Rectal smooth muscle tissue (tissue), 1 donor: ENCODE measurements at regions not wholly inside any gene's neighbourhood (a gene's known extent, or its start where the extent isn't known, plus 50 kb on each side); places are given as distances from the start of the nearest gene placed in this dataset.
"Not testable (repeated sequence)": the region's sequence is repeated elsewhere in the genome, so short reads cannot be mapped to it uniquely, and the experiment has no call there.

ENCODE experiments used
- H3K27ac ChIP-seq: one replicate; pipeline ENCODE4 v1.7.0; 2013; ENCODE audit warnings: low read depth, low read length, inconsistent platforms
- H3K27me3 ChIP-seq: one replicate; pipeline ENCODE4 v1.7.0; 2013; ENCODE audit warnings: low read length; ENCODE audit not compliant: control insufficient read depth, insufficient read depth
- H3K36me3 ChIP-seq: one replicate; pipeline ENCODE4 v1.7.0; 2013; ENCODE audit warnings: low read length; ENCODE audit not compliant: control insufficient read depth, insufficient read depth
- H3K4me1 ChIP-seq: one replicate; pipeline ENCODE4 v1.7.0; 2013; ENCODE audit warnings: low read length; ENCODE audit not compliant: control insufficient read depth, insufficient read depth
- H3K4me3 ChIP-seq: one replicate; pipeline ENCODE4 v1.7.0; 2013; ENCODE audit warnings: low read length
- H3K9ac ChIP-seq: one replicate; pipeline ENCODE4 v1.7.0; 2013; ENCODE audit warnings: low read length

GRCh38 chr3:168796339-168796738, 700.6 kb upstream of the GOLIM4 start:
- Histone ChIP-seq H3K36me3 (no peaks in the 10 kb centered on the region), H3K27ac (no peak overlapping the region), H3K4me3 (no peak overlapping the region), H3K4me1 (no peaks in the 10 kb centered on the region), H3K9ac (no peak overlapping the region), H3K27me3 (no peaks in the 10 kb centered on the region)

GRCh38 chr3:168794427-168794826, 698.7 kb upstream of the GOLIM4 start:
- no peak overlapping the region for H3K27ac ChIP-seq
- no peak overlapping the region for H3K9ac ChIP-seq
- no peaks in the 10 kb centered on the region for H3K4me1 ChIP-seq
- no peak overlapping the region for H3K4me3 ChIP-seq
- no peaks in the 10 kb centered on the region for H3K36me3 ChIP-seq
- H3K27me3 ChIP-seq, result no peaks in the 10 kb centered on the region

- no peak overlapping the region for H3K4me3 ChIP-seq
- H3K36me3 ChIP-seq, result no peaks in the 10 kb centered on the region
- H3K9ac ChIP-seq, result no peak overlapping the region
- H3K27ac ChIP-seq, result no peak overlapping the region
- H3K4me1 ChIP-seq, result no peaks in the 10 kb centered on the region
- no peaks in the 10 kb centered on the region for H3K27me3 ChIP-seq
Observed at GRCh38 chr3:168782193-168782592, 686.5 kb upstream of the GOLIM4 start.

DNA sequence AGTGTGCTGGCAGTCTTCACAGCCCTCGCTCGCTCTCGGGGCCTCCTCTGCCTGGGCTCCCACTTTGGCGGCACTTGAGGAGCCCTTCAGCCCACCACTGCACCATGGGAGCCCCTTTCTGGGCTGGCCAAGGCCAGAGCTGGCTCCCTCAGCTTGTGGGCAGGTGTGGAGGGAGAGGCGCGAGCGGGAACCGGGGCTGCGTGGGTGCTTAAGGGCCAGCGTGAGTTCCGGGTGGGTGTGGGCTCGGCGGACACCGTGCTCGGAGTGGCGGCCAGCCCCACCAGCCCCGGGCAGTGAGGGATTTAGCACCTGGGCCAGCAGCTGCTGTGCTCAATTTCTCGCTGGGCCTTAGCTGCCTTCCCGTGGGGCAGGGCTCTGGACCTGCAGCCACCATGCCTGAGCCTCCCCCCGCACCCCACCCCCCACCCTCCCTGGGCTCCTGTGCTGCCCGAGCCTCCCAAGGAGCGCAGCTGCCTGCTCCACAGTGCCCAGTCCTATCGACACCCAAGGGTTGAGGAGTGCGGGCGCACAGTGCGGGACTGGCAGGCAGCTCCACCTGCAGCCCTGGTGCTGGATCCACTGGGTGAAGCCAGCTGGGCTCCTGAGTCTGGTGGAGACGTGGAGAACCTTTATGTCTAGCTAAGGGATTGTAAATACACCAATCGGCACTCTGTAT, 684.4 kb upstream of the GOLIM4 start:
- H3K36me3 ChIP-seq, H3K4me3 ChIP-seq, H3K27me3 ChIP-seq, H3K4me1 ChIP-seq, H3K27ac ChIP-seq, H3K9ac ChIP-seq: not testable (repeated sequence)

DNA sequence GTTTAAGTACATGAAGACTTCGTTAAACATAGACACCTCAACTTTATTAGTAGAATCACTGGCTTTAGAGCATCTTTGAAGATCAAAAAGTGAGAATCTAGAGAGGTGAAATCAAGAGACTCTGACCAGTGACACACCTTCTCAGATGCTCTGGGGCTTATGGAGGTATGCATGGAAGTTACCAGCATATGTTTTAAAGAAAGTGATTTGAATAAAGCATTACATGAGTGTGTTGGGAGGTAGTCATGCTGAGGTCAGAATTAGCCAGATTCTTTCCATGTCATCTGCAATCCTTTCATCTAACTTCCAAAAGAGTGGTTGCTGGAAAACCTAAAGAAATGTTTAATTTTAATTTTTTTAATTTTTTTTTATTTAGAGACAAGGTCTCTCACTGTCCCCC, 658.0 kb upstream of the GOLIM4 start:
- H3K36me3 ChIP-seq, result no peaks in the 10 kb centered on the region
- H3K9ac ChIP-seq, result no peak overlapping the region
- no peak overlapping the region for H3K4me3 ChIP-seq
- no peaks in the 10 kb centered on the region for H3K4me1 ChIP-seq
- no peaks in the 10 kb centered on the region for H3K27me3 ChIP-seq
- no peak overlapping the region for H3K27ac ChIP-seq

DNA sequence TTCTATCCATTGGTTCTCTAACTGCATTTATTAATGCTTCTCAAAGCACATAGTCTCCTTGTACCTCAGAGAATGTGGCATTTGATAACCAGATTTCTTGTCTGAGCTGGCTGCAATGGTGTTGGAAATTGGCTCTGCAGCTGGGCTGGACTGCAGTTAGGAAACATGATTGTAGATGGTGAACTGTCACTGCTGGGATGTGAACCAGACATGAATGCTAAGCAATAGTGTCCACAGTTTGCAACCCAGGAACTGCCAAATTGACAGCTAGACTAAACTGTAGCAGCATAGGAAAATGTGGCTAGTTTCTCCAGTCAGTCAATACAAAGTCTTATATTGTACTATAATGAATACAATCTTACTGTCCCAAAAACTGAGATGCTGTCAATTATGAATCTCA, 656.6 kb upstream of the GOLIM4 start:
- Histone ChIP-seq H3K27ac (no peak overlapping the region), H3K27me3 (no peaks in the 10 kb centered on the region), H3K4me3 (no peak overlapping the region), H3K9ac (no peak overlapping the region), H3K36me3 (no peaks in the 10 kb centered on the region), H3K4me1 (no peaks in the 10 kb centered on the region)

GRCh38 chr3:168747697-168748096, 652.0 kb upstream of the GOLIM4 start:
- H3K4me1 ChIP-seq, result no peaks in the 10 kb centered on the region
- H3K27me3 ChIP-seq, result no peaks in the 10 kb centered on the region
- H3K9ac ChIP-seq, result no peak overlapping the region
- no peak overlapping the region for H3K4me3 ChIP-seq
- H3K36me3 ChIP-seq, result no peaks in the 10 kb centered on the region
- H3K27ac ChIP-seq, result no peak overlapping the region

GRCh38 chr3:168738527-168739325, 643.0 kb upstream of the GOLIM4 start:
- H3K4me1 ChIP-seq, result no peaks in the 10 kb centered on the region
- no peak overlapping the region for H3K27ac ChIP-seq
- H3K4me3 ChIP-seq, result no peak overlapping the region
- H3K27me3 ChIP-seq, result no peaks in the 10 kb centered on the region
- no peak overlapping the region for H3K9ac ChIP-seq
- H3K36me3 ChIP-seq, result no peaks in the 10 kb centered on the region

DNA sequence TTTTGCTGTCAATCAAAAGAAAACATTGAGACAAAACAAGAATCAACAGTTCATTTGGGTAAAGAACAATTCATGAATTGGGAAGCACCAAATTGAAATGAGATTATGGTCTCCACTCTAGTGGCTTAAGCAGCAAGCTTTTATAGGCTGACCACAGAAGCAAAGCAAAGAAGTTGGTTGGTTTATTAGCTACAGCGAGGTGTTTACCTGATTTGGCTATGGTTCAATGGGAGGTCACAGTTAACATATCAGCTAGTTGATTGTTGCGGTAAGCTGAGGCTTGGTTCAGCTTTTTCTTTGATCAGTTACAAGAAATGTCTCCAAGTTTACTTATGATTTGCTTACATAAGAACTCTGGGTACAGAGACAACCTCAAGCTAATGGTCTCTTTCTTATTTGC, 640.5 kb upstream of the GOLIM4 start:
- no peaks in the 10 kb centered on the region for H3K4me1 ChIP-seq
- H3K36me3 ChIP-seq, result no peaks in the 10 kb centered on the region
- H3K9ac ChIP-seq, result no peak overlapping the region
- no peak overlapping the region for H3K27ac ChIP-seq
- H3K27me3 ChIP-seq, result no peaks in the 10 kb centered on the region
- H3K4me3 ChIP-seq, result no peak overlapping the region

- no peak overlapping the region for H3K4me3 ChIP-seq
- no peaks in the 10 kb centered on the region for H3K27me3 ChIP-seq
- no peak overlapping the region for H3K27ac ChIP-seq
- H3K9ac ChIP-seq, result no peak overlapping the region
- no peaks in the 10 kb centered on the region for H3K36me3 ChIP-seq
- no peaks in the 10 kb centered on the region for H3K4me1 ChIP-seq
Observed at GRCh38 chr3:168730073-168730472, 634.3 kb upstream of the GOLIM4 start.

- no peak overlapping the region for H3K9ac ChIP-seq
- H3K4me3 ChIP-seq, result no peak overlapping the region
- no peaks in the 10 kb centered on the region for H3K27me3 ChIP-seq
- no peak overlapping the region for H3K27ac ChIP-seq
- no peaks in the 10 kb centered on the region for H3K4me1 ChIP-seq
- no peaks in the 10 kb centered on the region for H3K36me3 ChIP-seq
Observed at GRCh38 chr3:168722091-168722490, 626.4 kb upstream of the GOLIM4 start.

DNA sequence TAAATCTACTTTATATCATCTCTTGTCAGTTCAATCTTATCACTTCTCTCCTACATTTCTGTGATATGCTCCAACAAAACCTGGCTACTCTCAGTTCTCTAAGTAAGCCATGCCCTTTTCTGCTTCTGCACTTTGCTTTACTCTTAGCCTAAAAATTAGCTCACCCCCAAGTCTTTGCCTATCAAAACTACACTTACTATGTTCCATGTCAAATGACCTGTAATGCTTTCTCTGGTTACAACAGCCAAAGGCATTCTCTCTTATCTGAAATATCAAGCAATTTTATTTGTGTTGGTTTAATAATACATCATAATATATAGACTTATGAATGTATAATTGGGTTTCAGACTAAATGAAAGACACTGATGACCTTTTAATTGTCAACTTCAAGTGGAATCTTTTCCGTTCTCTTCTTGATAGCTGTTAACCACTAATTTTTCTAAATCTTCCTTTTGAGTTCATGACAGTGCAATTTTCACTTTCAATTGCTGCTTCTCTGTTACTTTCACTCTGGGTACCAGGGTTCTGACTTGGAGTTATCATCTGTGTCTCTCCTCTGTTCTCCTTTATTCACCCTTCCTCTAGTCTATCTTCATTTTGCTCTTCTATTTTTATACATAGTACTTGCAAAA, 619.0 kb upstream of the GOLIM4 start:
- Histone ChIP-seq H3K9ac (no peak overlapping the region), H3K4me1 (no peaks in the 10 kb centered on the region), H3K4me3 (no peak overlapping the region), H3K36me3 (no peaks in the 10 kb centered on the region), H3K27ac (no peak overlapping the region), H3K27me3 (no peaks in the 10 kb centered on the region)
